Upper lobe of left lung (tissue), 4 donors: ENCODE measurements at regions not wholly inside any gene's neighbourhood (a gene's known extent, or its start where the extent isn't known, plus 50 kb on each side); places are given as distances from the start of the nearest gene placed in this dataset.

Experiments used
- EP300 ChIP-seq, 4 donors: sonication (generic); formaldehyde crosslinking; IDR thresholded peaks; one replicate each; pipeline ENCODE4 v1.5.1; 2017; ENCODE audit warnings: antibody characterized with exemption in 4 of 4, control low read depth in 2 of 4
- POLR2A ChIP-seq, 4 donors: fragments of 450-650 bp; IDR thresholded peaks; one replicate each; pipeline ENCODE4 v1.5.1; 2016 to 2017; ENCODE audit warnings: antibody characterized with exemption in 4 of 4, mild to moderate bottlenecking in 2 of 4
- TF ChIP-seq, protein P1 (sequence below), 6 experiments: fragments of 450-650 bp in 4 of 6; fragments of 200-600 bp in 2 of 6; sonication (generic) in 2 of 6; IDR thresholded peaks; one replicate each; pipeline ENCODE4 v1.5.1; 2016 to 2019; ENCODE audit warnings: antibody characterized with exemption in 6 of 6

GRCh38 chr2:16050261-16050907, 110.0 kb downstream of the MYCN start:
- TF ChIP-seq POLR2A (IDR thresholded peaks at IDR 0.05), result no peak
- TF ChIP-seq, protein P1, sequence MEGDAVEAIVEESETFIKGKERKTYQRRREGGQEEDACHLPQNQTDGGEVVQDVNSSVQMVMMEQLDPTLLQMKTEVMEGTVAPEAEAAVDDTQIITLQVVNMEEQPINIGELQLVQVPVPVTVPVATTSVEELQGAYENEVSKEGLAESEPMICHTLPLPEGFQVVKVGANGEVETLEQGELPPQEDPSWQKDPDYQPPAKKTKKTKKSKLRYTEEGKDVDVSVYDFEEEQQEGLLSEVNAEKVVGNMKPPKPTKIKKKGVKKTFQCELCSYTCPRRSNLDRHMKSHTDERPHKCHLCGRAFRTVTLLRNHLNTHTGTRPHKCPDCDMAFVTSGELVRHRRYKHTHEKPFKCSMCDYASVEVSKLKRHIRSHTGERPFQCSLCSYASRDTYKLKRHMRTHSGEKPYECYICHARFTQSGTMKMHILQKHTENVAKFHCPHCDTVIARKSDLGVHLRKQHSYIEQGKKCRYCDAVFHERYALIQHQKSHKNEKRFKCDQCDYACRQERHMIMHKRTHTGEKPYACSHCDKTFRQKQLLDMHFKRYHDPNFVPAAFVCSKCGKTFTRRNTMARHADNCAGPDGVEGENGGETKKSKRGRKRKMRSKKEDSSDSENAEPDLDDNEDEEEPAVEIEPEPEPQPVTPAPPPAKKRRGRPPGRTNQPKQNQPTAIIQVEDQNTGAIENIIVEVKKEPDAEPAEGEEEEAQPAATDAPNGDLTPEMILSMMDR (IDR thresholded peaks at IDR 0.05), result no peak
- no peak for TF ChIP-seq EP300 (IDR thresholded peaks at IDR 0.05)
